ENCODE measurements at regions not wholly inside any gene's neighbourhood (a gene's known extent, or its start where the extent isn't known, plus 50 kb on each side); places are given as distances from the start of the nearest gene placed in this dataset.

- no peak for DNase-seq
Observed at GRCh38 chr2:240300840-240301239, 134.6 kb upstream of the GPC1 start.

- DNase-seq = no peak
Observed at GRCh38 chr2:240301256-240301795, 134.1 kb upstream of the GPC1 start.

- DNase-seq = no peak
Observed at GRCh38 chr2:240302041-240302440, 133.4 kb upstream of the GPC1 start.

- no peak for DNase-seq
Observed at GRCh38 chr2:240302933-240303595, 132.4 kb upstream of the GPC1 start.

- DNase-seq = no peak
Observed at GRCh38 chr2:240303896-240304745, 131.3 kb upstream of the GPC1 start.

GRCh38 chr2:240304746-240305161, 130.7 kb upstream of the GPC1 start:
- DNase-seq = no peak

- DNase-seq = no peak
Observed at GRCh38 chr2:240305369-240305962, 130.0 kb upstream of the GPC1 start.

GRCh38 chr2:240306185-240306584, 129.3 kb upstream of the GPC1 start:
- DNase-seq = no peak

- DNase-seq = no peak
Observed at GRCh38 chr2:240308111-240308651, 127.3 kb upstream of the GPC1 start.

- DNase-seq = no peak
Observed at GRCh38 chr2:240309214-240309613, 126.2 kb upstream of the GPC1 start.

- no peak for DNase-seq
Observed at GRCh38 chr2:240310201-240310600, 125.3 kb upstream of the GPC1 start.

- DNase-seq = no peak
Observed at GRCh38 chr2:240310645-240311044, 124.8 kb upstream of the GPC1 start.

GRCh38 chr2:240311821-240312220, 123.6 kb upstream of the GPC1 start:
- no peak for DNase-seq

- no peak for DNase-seq
Observed at GRCh38 chr2:240319221-240319854, 116.1 kb upstream of the GPC1 start.

- DNase-seq = no peak
Observed at GRCh38 chr2:240319855-240320203, 115.6 kb upstream of the GPC1 start.

- DNase-seq = no peak
Observed at GRCh38 chr2:240320204-240320993, 115.1 kb upstream of the GPC1 start.

GRCh38 chr2:240322231-240322955, 113.1 kb upstream of the GPC1 start:
- DNase-seq = no peak

GRCh38 chr2:240322991-240323390, 112.5 kb upstream of the GPC1 start:
- no peak for DNase-seq

GRCh38 chr2:240323601-240324291, 111.7 kb upstream of the GPC1 start:
- DNase-seq = no peak

- no peak for DNase-seq
Observed at GRCh38 chr2:240324312-240325015, 111.0 kb upstream of the GPC1 start.

Measured in NCI-H1436 (cell line).